ENCODE measurements at regions not wholly inside any gene's neighbourhood (a gene's known extent, or its start where the extent isn't known, plus 50 kb on each side); places are given as distances from the start of the nearest gene placed in this dataset.

DNA sequence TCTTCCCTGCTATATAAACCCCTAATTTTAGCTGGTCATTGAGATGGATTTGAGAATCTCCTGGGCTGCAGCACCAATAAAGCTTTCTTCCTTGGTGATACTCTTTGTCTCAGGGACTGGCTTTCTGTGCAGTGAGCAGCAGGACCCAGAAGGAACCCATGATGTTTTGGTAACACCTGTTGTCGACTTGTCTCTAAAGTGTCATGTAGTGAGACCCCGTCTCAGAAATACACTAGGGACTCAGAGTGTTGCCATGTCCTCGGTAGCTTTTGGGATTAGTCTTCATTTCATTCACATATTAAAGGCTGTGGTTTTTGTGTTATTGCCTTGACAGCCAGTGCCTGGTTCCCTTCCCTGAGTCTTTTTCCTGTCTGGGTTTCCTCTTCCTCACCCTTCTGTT, 1078.7 kb downstream of the TBC1D22A start (continued):
- TF ChIP-seq, protein P1, sequence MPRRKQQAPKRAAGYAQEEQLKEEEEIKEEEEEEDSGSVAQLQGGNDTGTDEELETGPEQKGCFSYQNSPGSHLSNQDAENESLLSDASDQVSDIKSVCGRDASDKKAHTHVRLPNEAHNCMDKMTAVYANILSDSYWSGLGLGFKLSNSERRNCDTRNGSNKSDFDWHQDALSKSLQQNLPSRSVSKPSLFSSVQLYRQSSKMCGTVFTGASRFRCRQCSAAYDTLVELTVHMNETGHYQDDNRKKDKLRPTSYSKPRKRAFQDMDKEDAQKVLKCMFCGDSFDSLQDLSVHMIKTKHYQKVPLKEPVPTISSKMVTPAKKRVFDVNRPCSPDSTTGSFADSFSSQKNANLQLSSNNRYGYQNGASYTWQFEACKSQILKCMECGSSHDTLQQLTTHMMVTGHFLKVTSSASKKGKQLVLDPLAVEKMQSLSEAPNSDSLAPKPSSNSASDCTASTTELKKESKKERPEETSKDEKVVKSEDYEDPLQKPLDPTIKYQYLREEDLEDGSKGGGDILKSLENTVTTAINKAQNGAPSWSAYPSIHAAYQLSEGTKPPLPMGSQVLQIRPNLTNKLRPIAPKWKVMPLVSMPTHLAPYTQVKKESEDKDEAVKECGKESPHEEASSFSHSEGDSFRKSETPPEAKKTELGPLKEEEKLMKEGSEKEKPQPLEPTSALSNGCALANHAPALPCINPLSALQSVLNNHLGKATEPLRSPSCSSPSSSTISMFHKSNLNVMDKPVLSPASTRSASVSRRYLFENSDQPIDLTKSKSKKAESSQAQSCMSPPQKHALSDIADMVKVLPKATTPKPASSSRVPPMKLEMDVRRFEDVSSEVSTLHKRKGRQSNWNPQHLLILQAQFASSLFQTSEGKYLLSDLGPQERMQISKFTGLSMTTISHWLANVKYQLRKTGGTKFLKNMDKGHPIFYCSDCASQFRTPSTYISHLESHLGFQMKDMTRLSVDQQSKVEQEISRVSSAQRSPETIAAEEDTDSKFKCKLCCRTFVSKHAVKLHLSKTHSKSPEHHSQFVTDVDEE (CRISPR knock-in tag; IDR thresholded peaks at IDR 0.05): no peak
- TF ChIP-seq GLIS3 (CRISPR knock-in tag; IDR thresholded peaks at IDR 0.05) (no peak), ZNF8 (CRISPR knock-in tag; IDR thresholded peaks at IDR 0.05) (no peak), OSR1 (CRISPR knock-in tag; IDR thresholded peaks at IDR 0.05) (no peak), BACH2 (CRISPR knock-in tag; IDR thresholded peaks at IDR 0.05; ENCODE audit: borderline replicate concordance) (no peak), RARB (CRISPR knock-in tag; IDR thresholded peaks at IDR 0.05) (no peak), ESRRG (CRISPR knock-in tag; IDR thresholded peaks at IDR 0.05) (no peak), ZFP3 (CRISPR knock-in tag; IDR thresholded peaks at IDR 0.05) (no peak)

DNA sequence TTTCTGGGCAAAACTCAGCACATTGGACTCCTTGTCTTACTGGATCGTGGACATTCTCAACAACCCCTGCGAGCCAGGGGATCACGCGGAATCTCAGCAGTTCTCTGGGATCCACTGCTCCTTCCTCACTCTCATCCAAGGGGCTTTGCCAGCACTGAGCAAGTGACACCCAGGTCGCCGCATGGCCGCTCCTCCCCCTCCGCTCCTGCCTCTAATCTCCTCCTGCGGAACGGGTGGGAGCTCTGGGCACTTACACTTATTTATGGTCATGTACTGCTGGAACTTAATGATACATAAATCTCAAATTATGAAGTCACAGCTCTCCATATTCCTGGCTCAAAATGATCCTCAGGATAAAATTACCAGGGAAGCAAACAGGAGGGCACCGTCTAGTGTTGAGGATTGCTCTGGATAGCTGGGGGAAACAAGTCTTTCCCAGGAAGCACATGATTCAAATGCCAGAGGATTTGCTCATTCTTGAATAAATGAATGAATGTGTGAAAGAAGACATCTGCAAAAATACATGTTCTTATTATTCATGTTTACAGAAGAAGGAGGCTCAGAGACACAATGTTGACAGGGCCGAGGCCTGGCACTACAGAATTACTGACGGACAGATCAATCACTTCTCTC, 1077.3 kb downstream of the TBC1D22A start:
- no peak for ATAC-seq
- no peak for TF ChIP-seq OSR1 (CRISPR knock-in tag; IDR thresholded peaks at IDR 0.05)
- TF ChIP-seq, protein P2, sequence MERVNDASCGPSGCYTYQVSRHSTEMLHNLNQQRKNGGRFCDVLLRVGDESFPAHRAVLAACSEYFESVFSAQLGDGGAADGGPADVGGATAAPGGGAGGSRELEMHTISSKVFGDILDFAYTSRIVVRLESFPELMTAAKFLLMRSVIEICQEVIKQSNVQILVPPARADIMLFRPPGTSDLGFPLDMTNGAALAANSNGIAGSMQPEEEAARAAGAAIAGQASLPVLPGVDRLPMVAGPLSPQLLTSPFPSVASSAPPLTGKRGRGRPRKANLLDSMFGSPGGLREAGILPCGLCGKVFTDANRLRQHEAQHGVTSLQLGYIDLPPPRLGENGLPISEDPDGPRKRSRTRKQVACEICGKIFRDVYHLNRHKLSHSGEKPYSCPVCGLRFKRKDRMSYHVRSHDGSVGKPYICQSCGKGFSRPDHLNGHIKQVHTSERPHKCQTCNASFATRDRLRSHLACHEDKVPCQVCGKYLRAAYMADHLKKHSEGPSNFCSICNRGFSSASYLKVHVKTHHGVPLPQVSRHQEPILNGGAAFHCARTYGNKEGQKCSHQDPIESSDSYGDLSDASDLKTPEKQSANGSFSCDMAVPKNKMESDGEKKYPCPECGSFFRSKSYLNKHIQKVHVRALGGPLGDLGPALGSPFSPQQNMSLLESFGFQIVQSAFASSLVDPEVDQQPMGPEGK (CRISPR knock-in tag; IDR thresholded peaks at IDR 0.05; ENCODE audit: borderline replicate concordance): no peak
- TF ChIP-seq RARB (CRISPR knock-in tag; IDR thresholded peaks at IDR 0.05): no peak
- TF ChIP-seq, protein P3, sequence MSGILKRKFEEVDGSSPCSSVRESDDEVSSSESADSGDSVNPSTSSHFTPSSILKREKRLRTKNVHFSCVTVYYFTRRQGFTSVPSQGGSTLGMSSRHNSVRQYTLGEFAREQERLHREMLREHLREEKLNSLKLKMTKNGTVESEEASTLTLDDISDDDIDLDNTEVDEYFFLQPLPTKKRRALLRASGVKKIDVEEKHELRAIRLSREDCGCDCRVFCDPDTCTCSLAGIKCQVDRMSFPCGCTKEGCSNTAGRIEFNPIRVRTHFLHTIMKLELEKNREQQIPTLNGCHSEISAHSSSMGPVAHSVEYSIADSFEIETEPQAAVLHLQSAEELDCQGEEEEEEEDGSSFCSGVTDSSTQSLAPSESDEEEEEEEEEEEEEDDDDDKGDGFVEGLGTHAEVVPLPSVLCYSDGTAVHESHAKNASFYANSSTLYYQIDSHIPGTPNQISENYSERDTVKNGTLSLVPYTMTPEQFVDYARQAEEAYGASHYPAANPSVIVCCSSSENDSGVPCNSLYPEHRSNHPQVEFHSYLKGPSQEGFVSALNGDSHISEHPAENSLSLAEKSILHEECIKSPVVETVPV (CRISPR knock-in tag; IDR thresholded peaks at IDR 0.05): no peak
- no peak for TF ChIP-seq ZNF8 (CRISPR knock-in tag; IDR thresholded peaks at IDR 0.05)
- no peak for TF ChIP-seq ISL1 (CRISPR knock-in tag; IDR thresholded peaks at IDR 0.05)
- no peak for TF ChIP-seq SNAI2 (CRISPR knock-in tag; IDR thresholded peaks at IDR 0.05)
- no peak for TF ChIP-seq TOX (CRISPR knock-in tag; IDR thresholded peaks at IDR 0.05; ENCODE audit: borderline replicate concordance)
- no peak for TF ChIP-seq ZNF70 (CRISPR knock-in tag; IDR thresholded peaks at IDR 0.05)
- TF ChIP-seq CSDC2 (CRISPR knock-in tag; IDR thresholded peaks at IDR 0.05): no peak
- TF ChIP-seq, protein P4, sequence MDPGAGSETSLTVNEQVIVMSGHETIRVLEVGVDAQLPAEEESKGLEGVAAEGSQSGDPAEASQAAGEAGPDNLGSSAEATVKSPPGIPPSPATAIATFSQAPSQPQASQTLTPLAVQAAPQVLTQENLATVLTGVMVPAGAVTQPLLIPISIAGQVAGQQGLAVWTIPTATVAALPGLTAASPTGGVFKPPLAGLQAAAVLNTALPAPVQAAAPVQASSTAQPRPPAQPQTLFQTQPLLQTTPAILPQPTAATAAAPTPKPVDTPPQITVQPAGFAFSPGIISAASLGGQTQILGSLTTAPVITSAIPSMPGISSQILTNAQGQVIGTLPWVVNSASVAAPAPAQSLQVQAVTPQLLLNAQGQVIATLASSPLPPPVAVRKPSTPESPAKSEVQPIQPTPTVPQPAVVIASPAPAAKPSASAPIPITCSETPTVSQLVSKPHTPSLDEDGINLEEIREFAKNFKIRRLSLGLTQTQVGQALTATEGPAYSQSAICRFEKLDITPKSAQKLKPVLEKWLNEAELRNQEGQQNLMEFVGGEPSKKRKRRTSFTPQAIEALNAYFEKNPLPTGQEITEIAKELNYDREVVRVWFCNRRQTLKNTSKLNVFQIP (CRISPR knock-in tag; IDR thresholded peaks at IDR 0.05; ENCODE audit: borderline replicate concordance, low read depth): no peak
- TF ChIP-seq, protein P1 (CRISPR knock-in tag; IDR thresholded peaks at IDR 0.05): no peak
- no peak for TF ChIP-seq PPARA (CRISPR knock-in tag; IDR thresholded peaks at IDR 0.05; ENCODE audit: borderline replicate concordance)
- TF ChIP-seq ZNF565 (CRISPR knock-in tag; conservative IDR thresholded peaks at IDR 0.05; ENCODE audit: low read depth): no peak
- no peak for TF ChIP-seq GLIS3 (CRISPR knock-in tag; IDR thresholded peaks at IDR 0.05)
- TF ChIP-seq ZFP3 (CRISPR knock-in tag; IDR thresholded peaks at IDR 0.05): no peak

DNA sequence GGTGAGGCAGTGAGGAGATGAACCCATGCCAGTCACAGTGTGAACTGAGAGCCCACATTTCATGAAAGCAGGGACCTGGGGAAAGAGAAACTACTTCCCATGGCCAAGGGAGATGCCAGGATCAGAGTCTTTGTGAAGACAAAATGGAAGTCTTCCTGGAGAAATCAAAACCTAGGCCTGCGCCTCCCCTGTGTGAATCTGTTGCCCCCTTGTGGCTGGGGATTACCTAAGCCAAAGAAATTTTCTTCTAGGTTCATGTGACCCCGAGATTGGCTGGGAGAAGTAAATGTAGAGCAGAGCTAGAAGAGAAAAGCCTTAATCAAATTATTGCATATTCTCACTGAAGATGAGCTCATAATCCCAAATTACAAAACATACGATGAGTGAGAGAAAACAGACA, 1075.3 kb downstream of the TBC1D22A start:
- no peak for ATAC-seq
- TF ChIP-seq, protein P2 (CRISPR knock-in tag; IDR thresholded peaks at IDR 0.05; ENCODE audit: borderline replicate concordance): no peak
- TF ChIP-seq ARNTL (CRISPR knock-in tag; IDR thresholded peaks at IDR 0.05; ENCODE audit: borderline replicate concordance, low read depth): no peak
- TF ChIP-seq GLIS3 (CRISPR knock-in tag; IDR thresholded peaks at IDR 0.05): no peak
- TF ChIP-seq OSR1 (CRISPR knock-in tag; IDR thresholded peaks at IDR 0.05): no peak
- TF ChIP-seq TOX (CRISPR knock-in tag; IDR thresholded peaks at IDR 0.05; ENCODE audit: borderline replicate concordance): no peak
- TF ChIP-seq, protein P1 (CRISPR knock-in tag; IDR thresholded peaks at IDR 0.05): no peak
- no peak for TF ChIP-seq ZFP30 (CRISPR knock-in tag; IDR thresholded peaks at IDR 0.05)
- no peak for TF ChIP-seq ZC3H10 (CRISPR knock-in tag; IDR thresholded peaks at IDR 0.05)
- no peak for TF ChIP-seq ISL1 (CRISPR knock-in tag; IDR thresholded peaks at IDR 0.05)
- no peak for TF ChIP-seq TCF4 (CRISPR knock-in tag; IDR thresholded peaks at IDR 0.05; ENCODE audit: borderline replicate concordance)

All from SK-N-SH treated with all-trans-retinoic acid at 6 μM for 48 hours (cell line).